ENCODE measurements at regions not wholly inside any gene's neighbourhood (a gene's known extent, or its start where the extent isn't known, plus 50 kb on each side); places are given as distances from the start of the nearest gene placed in this dataset.
A peak's percentile ranks its signal among the peaks of the same experiment; 100 is the strongest.

DNA sequence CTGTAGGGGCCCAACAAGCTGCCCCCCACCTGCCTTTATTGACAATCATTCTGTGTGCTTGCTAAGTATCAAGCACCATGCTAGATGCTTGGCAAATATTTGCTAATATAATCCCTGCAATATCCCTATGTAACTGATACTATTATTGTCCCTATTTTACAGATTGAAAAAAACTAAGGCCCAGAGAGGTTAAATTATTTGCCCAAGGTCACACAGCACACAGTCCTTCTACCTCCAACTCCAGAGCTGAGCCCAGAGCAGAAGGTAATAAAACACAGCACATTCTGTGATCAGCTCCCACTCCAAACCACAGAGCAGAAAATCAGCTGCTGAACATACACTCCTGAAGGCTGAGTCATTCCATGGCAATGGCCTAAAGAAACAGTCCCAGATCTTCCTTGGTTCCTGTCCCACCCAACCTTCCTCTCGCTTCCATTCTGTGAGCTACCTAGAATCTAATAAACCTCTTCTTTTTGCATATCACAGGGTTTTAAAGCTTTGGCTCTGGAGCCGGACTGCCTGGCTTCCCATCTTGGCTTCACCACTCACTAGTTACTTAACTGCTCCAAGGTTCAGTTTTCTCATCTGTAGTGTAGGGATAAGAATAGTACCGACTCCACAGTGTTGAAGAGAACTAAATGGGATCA is 66.7 kb upstream of the ADRA1B start:
- peak; percentile 15 to 19 for DNase-seq
- H3K27me3 ChIP-seq: no peaks in the 10 kb centered on the region
- H3K36me3 ChIP-seq: no peaks in the 10 kb centered on the region
- H3K27ac ChIP-seq: no peak overlapping the region
- no peak overlapping the region for H3K4me3 ChIP-seq
- H3K4me1 ChIP-seq: no peaks in the 10 kb centered on the region
- H3K9me3 ChIP-seq (replicated peaks): no peaks in the 10 kb centered on the region

DNA sequence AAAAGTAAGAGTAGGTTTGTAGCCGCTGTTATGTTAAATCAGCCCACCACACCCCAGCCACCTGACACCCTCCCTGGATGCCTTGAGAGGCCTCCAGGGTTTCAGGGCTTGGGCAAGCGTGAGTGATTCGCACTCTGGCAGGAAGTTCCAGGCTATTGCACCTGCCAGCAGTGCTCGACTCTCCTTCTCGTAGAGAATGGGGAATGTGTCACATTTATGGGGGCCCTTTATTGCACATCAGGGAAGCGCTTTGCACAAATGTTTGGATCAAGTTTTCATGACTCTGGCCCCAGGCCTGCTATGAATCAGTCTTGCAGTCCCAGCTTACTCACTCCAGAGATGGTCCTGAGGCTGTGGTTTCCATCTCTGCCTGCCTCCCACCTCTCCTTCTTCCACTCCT is 66.1 kb upstream of the ADRA1B start:
- Histone ChIP-seq H3K27me3 (no peaks in the 10 kb centered on the region), H3K9me3 (replicated peaks) (no peaks in the 10 kb centered on the region), H3K4me3 (no peak overlapping the region), H3K4me1 (no peaks in the 10 kb centered on the region), H3K36me3 (no peaks in the 10 kb centered on the region), H3K27ac (no peak overlapping the region)
- DNase-seq: peak; percentile 11 to 27

DNA sequence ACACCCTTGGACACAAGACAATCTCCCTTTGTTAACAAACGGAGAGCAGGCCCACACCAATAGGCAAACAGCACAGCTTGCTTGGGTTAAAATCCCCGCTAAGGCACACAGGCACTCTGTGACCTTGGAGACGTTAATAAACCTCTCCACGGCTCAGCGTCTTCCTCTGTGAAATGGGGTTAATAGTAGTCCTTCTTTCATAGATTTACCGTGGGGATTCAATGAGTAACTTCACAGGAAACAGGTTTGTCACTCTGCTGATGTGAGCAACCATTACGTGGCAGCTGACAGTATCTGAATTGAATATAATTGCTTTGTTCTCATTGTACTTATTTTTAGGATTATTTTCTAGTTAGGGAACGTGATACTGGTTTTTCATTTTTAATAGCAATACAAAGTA is 65.2 kb upstream of the ADRA1B start:
- Histone ChIP-seq H3K4me1 (no peaks in the 10 kb centered on the region), H3K4me3 (no peak overlapping the region), H3K36me3 (no peaks in the 10 kb centered on the region), H3K27ac (no peak overlapping the region), H3K27me3 (no peaks in the 10 kb centered on the region), H3K9me3 (replicated peaks) (no peaks in the 10 kb centered on the region)
- DNase-seq: no peak

DNA sequence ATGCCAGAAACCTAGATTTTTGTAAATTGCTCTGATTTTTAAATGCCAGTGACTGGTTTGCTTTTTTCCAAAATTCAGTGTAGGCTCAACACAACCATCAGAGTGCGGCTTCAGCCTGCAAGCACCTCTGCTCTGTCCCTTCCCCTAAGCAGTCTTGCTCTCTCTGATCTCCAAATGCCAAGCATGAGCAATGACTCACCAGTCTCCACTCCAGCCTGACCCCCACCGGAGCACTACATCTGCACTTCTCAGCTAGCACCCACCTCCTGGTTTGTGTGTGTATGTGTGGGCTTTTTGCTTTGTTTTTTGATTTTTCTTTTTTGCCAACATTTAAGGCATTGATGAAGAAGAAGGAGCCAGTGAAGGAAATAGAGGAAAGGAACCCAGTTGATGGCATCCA is 61.4 kb upstream of the ADRA1B start:
- no peaks in the 10 kb centered on the region for H3K4me1 ChIP-seq
- H3K4me3 ChIP-seq: no peak overlapping the region
- no peak overlapping the region for H3K27ac ChIP-seq
- H3K27me3 ChIP-seq: no peaks in the 10 kb centered on the region
- H3K9me3 ChIP-seq (replicated peaks): no peaks in the 10 kb centered on the region
- H3K36me3 ChIP-seq: no peaks in the 10 kb centered on the region
- no peak for DNase-seq

DNA sequence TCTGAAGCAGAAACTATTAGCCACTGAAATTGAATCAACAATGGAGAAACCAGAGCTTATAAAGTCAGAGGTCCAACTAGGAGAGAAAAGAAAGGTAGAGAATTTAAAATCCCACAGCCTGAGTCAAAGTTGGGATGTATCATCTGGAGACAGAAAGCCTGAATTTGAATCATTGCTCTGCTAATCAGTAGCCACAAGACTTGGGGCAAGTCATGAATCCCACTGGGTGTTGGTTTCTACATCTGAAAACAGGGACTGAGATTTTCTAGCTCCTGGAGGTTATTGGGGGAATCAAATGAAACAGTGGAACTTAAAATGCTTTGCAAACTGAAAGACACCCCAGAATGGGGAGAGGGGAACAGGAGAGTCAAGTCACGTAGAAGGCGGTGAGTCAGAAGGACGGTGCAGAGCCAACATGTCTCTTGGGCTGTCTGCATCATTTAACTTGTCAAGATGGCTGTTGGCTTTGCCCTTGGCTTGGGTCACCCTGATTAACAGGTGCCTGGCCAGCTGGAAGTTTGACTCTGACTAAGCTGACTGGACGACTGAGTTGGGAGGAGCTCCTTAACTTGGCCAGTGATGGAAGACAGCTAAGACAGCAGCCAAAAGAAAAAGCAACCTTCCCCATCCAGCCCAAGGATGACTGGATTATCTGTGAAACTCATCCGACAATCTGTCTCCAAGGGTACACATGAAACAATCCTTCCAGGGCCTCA is 60.6 kb upstream of the ADRA1B start:
- no peak for DNase-seq
- Histone ChIP-seq H3K27ac (no peak overlapping the region), H3K27me3 (no peaks in the 10 kb centered on the region), H3K4me1 (no peaks in the 10 kb centered on the region), H3K36me3 (no peaks in the 10 kb centered on the region), H3K4me3 (no peak overlapping the region), H3K9me3 (replicated peaks) (no peaks in the 10 kb centered on the region)

DNA sequence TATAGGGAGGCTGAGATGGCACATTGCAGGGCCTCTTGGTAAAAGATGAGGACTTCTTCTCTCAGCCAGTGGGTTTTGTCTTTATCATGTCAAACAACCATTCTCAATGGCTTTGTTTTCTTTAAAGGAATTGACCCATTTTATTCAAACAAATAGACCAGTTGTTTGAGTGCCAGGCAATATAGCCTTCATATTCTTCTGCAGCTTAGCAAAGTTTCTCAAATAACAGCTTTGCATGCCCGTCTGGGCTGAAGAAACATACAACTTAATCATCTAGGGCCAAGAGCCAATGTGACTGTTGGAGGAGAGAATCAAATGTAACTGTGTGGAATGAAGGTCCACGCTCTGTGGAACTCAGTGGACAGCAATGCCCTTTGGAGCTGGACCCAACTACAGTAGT is 57.4 kb upstream of the ADRA1B start:
- DNase-seq: no peak
- Histone ChIP-seq H3K36me3 (no peaks in the 10 kb centered on the region), H3K27me3 (no peaks in the 10 kb centered on the region), H3K9me3 (replicated peaks) (no peaks in the 10 kb centered on the region), H3K27ac (no peak overlapping the region), H3K4me1 (no peaks in the 10 kb centered on the region), H3K4me3 (no peak overlapping the region)

DNA sequence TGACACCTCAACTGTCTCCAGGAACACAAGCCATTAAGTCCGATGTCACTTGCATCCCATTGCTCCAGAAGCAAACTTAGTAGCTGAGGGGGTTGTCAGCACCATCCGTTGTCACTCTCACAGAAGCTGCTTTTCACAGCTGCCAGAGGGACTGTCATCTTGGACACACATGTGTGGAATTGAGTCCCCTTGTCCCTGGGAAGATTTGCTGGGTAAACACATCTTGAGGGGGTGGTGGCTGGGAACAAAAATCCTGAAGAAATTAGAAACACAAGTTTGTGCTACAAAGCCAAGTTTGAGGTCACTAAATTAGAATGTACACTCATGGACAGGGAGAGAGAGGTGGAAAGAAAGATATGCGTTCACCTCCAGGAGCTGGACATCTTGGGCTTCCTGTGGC is 55.2 kb upstream of the ADRA1B start:
- H3K27me3 ChIP-seq: no peaks in the 10 kb centered on the region; the same call in 1 of the 2 replicates
- no peak for DNase-seq
- H3K36me3 ChIP-seq: no peaks in the 10 kb centered on the region

DNA sequence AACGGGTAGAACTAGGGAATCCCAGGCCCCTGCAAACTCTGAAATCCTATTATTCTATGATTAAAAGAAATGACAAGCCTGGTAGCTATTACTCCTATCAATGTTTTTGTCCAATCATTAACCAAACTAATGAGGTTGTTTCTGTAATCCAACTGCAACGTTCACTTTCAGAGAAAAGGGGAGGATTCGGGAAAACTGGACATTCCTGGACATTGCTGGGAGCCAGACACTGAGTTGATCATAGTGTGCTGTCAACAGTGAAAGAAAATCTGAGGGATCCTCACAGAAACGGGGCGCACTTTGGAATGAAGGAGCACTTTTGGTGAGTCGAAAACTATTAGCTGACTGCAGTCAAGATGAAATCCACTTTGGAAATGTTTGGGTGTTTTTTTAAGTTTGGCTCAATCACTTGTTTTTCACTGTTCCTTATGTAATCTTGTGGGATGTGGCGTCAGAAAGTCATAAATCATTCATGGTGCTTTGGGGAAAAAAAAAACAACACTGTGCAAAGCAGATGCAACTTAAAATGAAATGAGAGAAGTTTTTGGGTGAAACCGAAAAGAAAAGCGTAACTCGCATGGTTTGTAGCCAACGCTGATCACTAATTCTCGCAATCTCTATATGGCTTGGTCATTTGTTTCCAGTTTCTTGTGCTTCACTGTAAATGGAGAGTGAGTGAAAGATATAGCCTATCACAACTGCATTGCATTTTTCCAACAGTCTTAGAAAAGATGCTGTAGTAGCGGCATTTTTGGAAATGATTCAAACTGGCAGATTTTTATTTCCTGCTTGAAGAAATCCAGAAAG is 51.2 kb upstream of the ADRA1B start:
- H3K4me3 ChIP-seq: no peak overlapping the region
- no peaks in the 10 kb centered on the region for H3K4me1 ChIP-seq
- H3K27me3 ChIP-seq: no peaks in the 10 kb centered on the region; the same call in 1 of the 2 replicates
- H3K9me3 ChIP-seq (replicated peaks): no peaks in the 10 kb centered on the region
- no peak overlapping the region for H3K27ac ChIP-seq
- DNase-seq: no peak
- no peaks in the 10 kb centered on the region for H3K36me3 ChIP-seq

More for the DNA sequence above, 55.2 kb upstream of the ADRA1B start:
- Histone ChIP-seq H3K4me1 (no peaks in the 10 kb centered on the region), H3K4me3 (no peak overlapping the region), H3K9me3 (replicated peaks) (no peaks in the 10 kb centered on the region), H3K27ac (no peak overlapping the region)

DNA sequence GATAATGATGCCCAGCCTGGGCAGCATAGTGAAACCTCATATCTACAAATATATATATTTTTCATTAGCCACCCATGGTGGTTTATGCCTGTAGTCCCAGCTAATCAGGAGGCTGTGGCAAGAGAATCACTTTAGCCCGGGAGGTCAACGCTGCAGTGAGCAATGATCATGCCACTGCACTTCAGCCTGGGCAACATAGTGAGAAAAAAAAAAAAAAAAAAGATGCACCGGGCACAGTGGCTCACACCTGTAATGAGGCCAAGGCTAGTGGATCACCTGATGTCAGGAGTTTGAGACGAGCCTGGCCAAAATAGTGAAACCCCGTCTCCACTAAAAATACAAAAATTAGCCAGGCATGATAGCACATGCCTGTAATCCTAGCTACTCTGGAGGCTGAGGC is 50.2 kb upstream of the ADRA1B start:
- Histone ChIP-seq H3K9me3 (replicated peaks) (no peaks in the 10 kb centered on the region), H3K27me3 (no peaks in the 10 kb centered on the region; the same call in none of the 2 replicates), H3K4me3 (no peak overlapping the region), H3K27ac (no peak overlapping the region), H3K4me1 (no peaks in the 10 kb centered on the region), H3K36me3 (no peaks in the 10 kb centered on the region)
- no peak for DNase-seq

All from SJCRH30 (cell line).